Gastrocnemius medialis (tissue), 4 donors: ENCODE measurements at regions not wholly inside any gene's neighbourhood (a gene's known extent, or its start where the extent isn't known, plus 50 kb on each side); places are given as distances from the start of the nearest gene placed in this dataset.

Experiments
- ATAC-seq, 2 donors: fragments of 150-250 bp; one replicate each; pipeline ENCODE4 v1.9.1; 2016
- DNase-seq, 2 donors: peaks; one replicate each; pipeline ENCODE4 v3.0.0-alpha.2; 2019
- H3K27ac ChIP-seq, 4 donors: fragments of 200-600 bp; sonication (generic); 1 replicate in 1 of 4; 2 replicates in 3 of 4; pipeline ENCODE4 v1.5.1; 2016 to 2018; ENCODE audit warnings: mild to moderate bottlenecking in 2 of 4, moderate library complexity in 1 of 4
- H3K27me3 ChIP-seq, 3 donors: fragments of 200-600 bp; sonication (generic) in 2 of 3; 1 replicate in 1 of 3; 2 replicates in 2 of 3; pipeline versions ENCODE4 v1.5.1 to v1.6.0; 2016 to 2019; ENCODE audit warnings: mild to moderate bottlenecking in 1 of 3, moderate library complexity in 1 of 3
- H3K36me3 ChIP-seq, 2 donors: fragments of 200-600 bp; sonication (generic) in 1 of 2; one replicate each; pipeline ENCODE4 v1.5.1; 2017 to 2018
- H3K4me1 ChIP-seq, 2 donors: fragments of 200-600 bp; sonication (generic) in 1 of 2; one replicate each; pipeline ENCODE4 v1.5.1; 2016 to 2017; ENCODE audit warnings: mild to moderate bottlenecking in 2 of 2
- H3K4me3 ChIP-seq, 4 donors: fragments of 200-600 bp; sonication (generic) in 3 of 4; 1 replicate in 1 of 4; 2 replicates in 3 of 4; pipeline ENCODE4 v1.5.1; 2016 to 2019; ENCODE audit warnings: mild to moderate bottlenecking in 2 of 4
- H3K9me3 ChIP-seq, 3 donors: fragments of 200-600 bp; sonication (generic) in 2 of 3; 1 replicate in 1 of 3; 2 replicates in 2 of 3; pipeline ENCODE4 v1.5.1; 2016 to 2019
- POLR2A ChIP-seq, 2 donors: fragments of 450-650 bp; IDR thresholded peaks; one replicate each; pipeline ENCODE4 v1.6.1; 2017; ENCODE audit warnings: antibody characterized with exemption in 2 of 2, mild to moderate bottlenecking in 2 of 2, moderate library complexity in 2 of 2
- in situ Hi-C, 4 donors: fragments of 200-750 bp; cut with MboI; loops; one replicate each; pipeline versions ENCODE4 v1.15.0 to v1.8.0; 2017; ENCODE audit warnings: low sequenced_read_pairs in 4 of 4
- intact Hi-C: fragments of 100-400 bp; cut with DNase I; formaldehyde crosslinking; loops from one replicate; pipeline ENCODE4 v1.15.1; 2023; ENCODE audit warnings: low total_unique reads
- TF ChIP-seq, protein P1 (sequence below), 5 experiments: fragments of 450-650 bp in 3 of 5; fragments of 200-600 bp in 2 of 5; sonication (generic) in 2 of 5; IDR thresholded peaks in 4 of 5; conservative IDR thresholded peaks in 1 of 5; 1 replicate in 4 of 5; 2 replicates in 1 of 5; pipeline ENCODE4 v1.5.1; 2016 to 2019; ENCODE audit warnings: antibody characterized with exemption in 5 of 5, mild to moderate bottlenecking in 3 of 5, moderate library complexity in 3 of 5

DNA sequence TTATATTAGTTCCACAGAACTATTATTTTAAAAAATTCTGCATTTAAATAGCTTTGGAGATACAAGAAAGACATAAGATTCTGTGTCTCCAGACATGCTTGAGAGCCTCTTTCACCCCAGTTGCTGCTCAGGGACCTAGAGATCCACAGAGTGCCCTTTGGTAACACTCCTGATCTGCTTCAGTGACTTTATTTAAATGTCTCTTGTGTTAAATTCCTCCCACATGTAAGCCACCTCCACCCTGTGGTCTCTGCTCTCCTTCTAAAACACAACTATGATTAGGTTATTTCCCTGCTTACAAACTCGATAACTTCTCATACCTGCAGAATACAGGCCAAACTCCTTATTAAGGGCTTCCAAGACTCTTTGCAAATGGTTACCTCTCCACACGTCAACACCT, 141.0 kb downstream of the RFC3 start:
- H3K4me3 ChIP-seq: no peak overlapping the region
- H3K27ac ChIP-seq: no peak overlapping the region
- H3K36me3 ChIP-seq: no peaks in the 10 kb centered on the region
- no peak for DNase-seq
- H3K9me3 ChIP-seq: no peaks in the 10 kb centered on the region
- H3K4me1 ChIP-seq: no peaks in the 10 kb centered on the region
- TF ChIP-seq, protein P1, sequence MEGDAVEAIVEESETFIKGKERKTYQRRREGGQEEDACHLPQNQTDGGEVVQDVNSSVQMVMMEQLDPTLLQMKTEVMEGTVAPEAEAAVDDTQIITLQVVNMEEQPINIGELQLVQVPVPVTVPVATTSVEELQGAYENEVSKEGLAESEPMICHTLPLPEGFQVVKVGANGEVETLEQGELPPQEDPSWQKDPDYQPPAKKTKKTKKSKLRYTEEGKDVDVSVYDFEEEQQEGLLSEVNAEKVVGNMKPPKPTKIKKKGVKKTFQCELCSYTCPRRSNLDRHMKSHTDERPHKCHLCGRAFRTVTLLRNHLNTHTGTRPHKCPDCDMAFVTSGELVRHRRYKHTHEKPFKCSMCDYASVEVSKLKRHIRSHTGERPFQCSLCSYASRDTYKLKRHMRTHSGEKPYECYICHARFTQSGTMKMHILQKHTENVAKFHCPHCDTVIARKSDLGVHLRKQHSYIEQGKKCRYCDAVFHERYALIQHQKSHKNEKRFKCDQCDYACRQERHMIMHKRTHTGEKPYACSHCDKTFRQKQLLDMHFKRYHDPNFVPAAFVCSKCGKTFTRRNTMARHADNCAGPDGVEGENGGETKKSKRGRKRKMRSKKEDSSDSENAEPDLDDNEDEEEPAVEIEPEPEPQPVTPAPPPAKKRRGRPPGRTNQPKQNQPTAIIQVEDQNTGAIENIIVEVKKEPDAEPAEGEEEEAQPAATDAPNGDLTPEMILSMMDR (IDR thresholded peaks at IDR 0.05 in 4 of 5, conservative IDR thresholded peaks at IDR 0.05 in 1 of 5): no peak
- TF ChIP-seq POLR2A (IDR thresholded peaks at IDR 0.05): no peak
- ATAC-seq: no peak
- no peaks in the 10 kb centered on the region for H3K27me3 ChIP-seq
- in situ Hi-C loops (no loop called here), intact Hi-C loops (no loop called here)

DNA sequence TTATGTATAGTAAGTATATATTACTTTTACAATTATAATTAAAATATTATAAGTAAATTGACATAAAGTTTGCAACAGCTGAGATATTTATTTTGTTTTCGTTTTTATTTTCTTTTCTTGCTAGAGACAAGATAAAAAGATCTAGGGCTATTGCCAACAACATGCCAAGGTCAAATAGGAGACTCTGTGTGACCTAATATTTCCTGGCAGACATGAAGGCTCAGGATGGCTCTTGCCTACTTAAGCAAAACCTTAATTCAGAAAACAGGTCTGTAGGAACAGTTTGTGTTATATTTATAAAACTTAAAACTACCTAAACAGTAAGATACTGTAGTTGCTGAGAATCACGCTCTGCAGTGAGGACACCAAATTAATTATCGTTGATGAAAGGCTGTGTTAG, 145.2 kb downstream of the RFC3 start:
- no peaks in the 10 kb centered on the region for H3K27me3 ChIP-seq
- ATAC-seq (no peak), DNase-seq (no peak)
- H3K4me3 ChIP-seq: no peak overlapping the region
- no peak for TF ChIP-seq POLR2A (IDR thresholded peaks at IDR 0.05)
- TF ChIP-seq, protein P1 (IDR thresholded peaks at IDR 0.05 in 4 of 5, conservative IDR thresholded peaks at IDR 0.05 in 1 of 5): no peak
- in situ Hi-C loops: no loop called here
- no peak overlapping the region for H3K27ac ChIP-seq
- H3K36me3 ChIP-seq: no peaks in the 10 kb centered on the region
- H3K4me1 ChIP-seq: no peaks in the 10 kb centered on the region
- intact Hi-C loops: no loop called here
- H3K9me3 ChIP-seq: no peaks in the 10 kb centered on the region

DNA sequence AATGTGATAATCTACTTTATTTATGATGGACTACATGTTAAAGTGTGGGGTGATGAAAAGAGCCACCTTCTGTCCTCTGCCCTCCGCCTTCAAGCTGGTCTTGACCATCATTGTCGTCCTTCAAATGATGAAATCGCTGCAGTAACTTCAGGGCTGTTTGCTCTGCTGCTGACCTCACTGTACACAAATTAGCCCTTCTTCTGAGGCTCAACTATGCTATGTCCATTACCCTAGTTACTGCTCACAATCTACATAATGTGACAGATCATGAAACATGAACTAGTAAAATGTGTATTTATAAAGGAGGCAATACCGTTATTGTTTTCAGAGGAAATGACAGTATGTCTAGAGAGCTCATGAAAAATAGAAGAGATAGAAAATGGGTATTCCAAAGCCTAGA, 145.9 kb downstream of the RFC3 start:
- Histone ChIP-seq H3K4me3 (no peak overlapping the region), H3K36me3 (no peaks in the 10 kb centered on the region), H3K4me1 (no peaks in the 10 kb centered on the region), H3K27me3 (no peaks in the 10 kb centered on the region), H3K9me3 (no peaks in the 10 kb centered on the region), H3K27ac (no peak overlapping the region)
- DNase-seq (no peak), ATAC-seq (no peak)
- intact Hi-C loops: no loop called here
- TF ChIP-seq POLR2A (IDR thresholded peaks at IDR 0.05): no peak
- TF ChIP-seq, protein P1 (IDR thresholded peaks at IDR 0.05 in 4 of 5, conservative IDR thresholded peaks at IDR 0.05 in 1 of 5): no peak
- in situ Hi-C loops: no loop called here

DNA sequence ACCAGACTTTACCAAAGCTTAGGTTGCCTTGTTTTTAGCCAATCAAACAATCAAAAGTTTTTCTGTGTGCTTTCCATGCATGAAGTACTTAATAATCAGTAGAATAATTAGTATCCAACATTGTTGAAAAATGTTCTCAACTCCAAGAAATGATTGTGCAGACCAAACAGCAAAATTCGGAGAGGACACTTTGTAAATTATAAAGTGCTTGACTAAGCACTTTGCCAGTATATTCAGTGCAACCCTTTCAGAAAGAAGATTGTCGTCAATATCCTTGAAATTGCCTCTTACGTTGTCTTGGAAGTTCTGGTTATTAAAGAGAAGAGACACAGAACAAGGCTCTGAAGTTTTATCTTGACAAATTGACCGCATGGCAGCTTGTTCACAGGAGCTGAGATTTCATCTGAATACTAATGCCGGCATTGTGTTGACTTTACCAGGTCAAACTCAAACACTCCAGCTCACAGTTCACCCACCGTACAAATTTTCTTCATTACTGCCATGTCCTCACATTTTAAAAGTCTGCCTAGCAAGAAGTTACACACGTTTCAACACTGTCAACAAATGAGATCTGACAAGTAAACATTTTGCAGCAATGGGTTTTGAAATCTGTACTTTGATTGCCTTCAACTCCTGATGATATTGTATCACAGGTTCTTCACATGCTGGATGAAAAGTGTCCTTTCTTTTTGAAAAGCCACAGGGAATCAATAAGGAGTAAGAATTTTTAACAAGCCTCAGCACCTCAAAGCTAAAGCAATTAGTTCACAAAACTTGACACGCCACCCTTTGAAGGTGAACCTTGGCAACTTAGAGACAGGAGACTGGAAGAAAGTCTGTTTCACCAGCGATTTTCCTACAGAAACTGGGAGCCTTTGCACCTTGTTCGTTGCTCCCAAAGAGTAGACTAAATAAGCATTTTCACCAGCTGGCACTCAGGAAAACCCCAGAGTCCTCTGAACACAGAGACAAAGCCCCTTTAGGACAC, 150.9 kb downstream of the RFC3 start:
- H3K9me3 ChIP-seq: no peaks in the 10 kb centered on the region
- ATAC-seq: no peak
- H3K4me1 ChIP-seq: no peaks in the 10 kb centered on the region
- no peak overlapping the region for H3K27ac ChIP-seq
- no peaks in the 10 kb centered on the region for H3K27me3 ChIP-seq
- no peak for TF ChIP-seq POLR2A (IDR thresholded peaks at IDR 0.05)
- TF ChIP-seq, protein P1 (IDR thresholded peaks at IDR 0.05 in 4 of 5, conservative IDR thresholded peaks at IDR 0.05 in 1 of 5): no peak
- no peak for DNase-seq
- intact Hi-C loops: no loop called here
- no peak overlapping the region for H3K4me3 ChIP-seq
- in situ Hi-C loops: no loop called here
- H3K36me3 ChIP-seq: no peaks in the 10 kb centered on the region
